Colonic mucosa (tissue), 4 donors: ENCODE measurements at regions not wholly inside any gene's neighbourhood (a gene's known extent, or its start where the extent isn't known, plus 50 kb on each side); places are given as distances from the start of the nearest gene placed in this dataset.

Experiments
- DNase-seq: peaks from one replicate; pipeline ENCODE4 v3.0.0-alpha.2; 2020
- H3K27ac ChIP-seq: fragments of 200-600 bp; one replicate; pipeline ENCODE4 v1.8.0; 2021
- H3K27me3 ChIP-seq: fragments of 200-600 bp; one replicate; pipeline ENCODE4 v1.8.0; 2021
- H3K36me3 ChIP-seq: fragments of 200-600 bp; one replicate; pipeline ENCODE4 v1.8.0; 2021
- H3K4me1 ChIP-seq: fragments of 200-600 bp; one replicate; pipeline ENCODE4 v1.8.0; 2021; ENCODE audit warnings: mild to moderate bottlenecking
- H3K4me3 ChIP-seq: fragments of 200-600 bp; one replicate; pipeline ENCODE4 v1.8.0; 2021
- H3K9ac ChIP-seq, 2 donors: one replicate each; pipeline ENCODE4 v1.7.0; 2013; ENCODE audit warnings: control low read depth in 2 of 2, low read depth in 2 of 2, low read length in 2 of 2
- H3K9me3 ChIP-seq: fragments of 200-600 bp; one replicate; pipeline ENCODE4 v1.8.0; 2021
- intact Hi-C: fragments of 100-400 bp; cut with DNase I; formaldehyde crosslinking; loops from one replicate; pipeline ENCODE4 v1.14.1; 2022
- TF ChIP-seq, protein P1 (sequence below): fragments of 200-600 bp; IDR thresholded peaks from one replicate; pipeline ENCODE4 v1.8.0; 2022; ENCODE audit warnings: antibody characterized with exemption, mild to moderate bottlenecking
- donor health status: healthy.
- donor health status: DM: no; HTN: no; CAD: no.
- donor health status: DM: no; HTN: no; CAD: no.

DNA sequence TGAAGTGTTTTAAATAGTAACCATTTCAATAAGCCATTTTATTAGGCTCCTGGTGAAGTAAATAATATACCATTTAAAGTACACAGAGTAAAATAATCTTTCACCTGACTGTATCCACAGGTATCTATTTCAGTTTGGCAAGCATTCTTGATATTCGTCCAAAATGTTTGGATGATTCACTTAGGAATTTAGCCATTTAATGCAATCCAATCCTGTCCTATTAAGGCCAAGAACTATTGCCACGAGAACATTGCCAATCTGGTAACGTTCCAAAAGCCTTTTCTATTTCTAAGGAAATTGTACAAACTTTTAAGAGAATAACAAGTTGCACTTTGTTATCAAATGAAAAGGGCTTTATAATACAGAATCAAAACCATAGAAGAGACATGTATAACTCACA lies 209.8 kb upstream of the THRB start:
- intact Hi-C loops: no loop called here
- H3K4me3 ChIP-seq: no peak overlapping the region
- H3K27me3 ChIP-seq: no peaks in the 10 kb centered on the region
- no peaks in the 10 kb centered on the region for H3K36me3 ChIP-seq
- TF ChIP-seq, protein P1, sequence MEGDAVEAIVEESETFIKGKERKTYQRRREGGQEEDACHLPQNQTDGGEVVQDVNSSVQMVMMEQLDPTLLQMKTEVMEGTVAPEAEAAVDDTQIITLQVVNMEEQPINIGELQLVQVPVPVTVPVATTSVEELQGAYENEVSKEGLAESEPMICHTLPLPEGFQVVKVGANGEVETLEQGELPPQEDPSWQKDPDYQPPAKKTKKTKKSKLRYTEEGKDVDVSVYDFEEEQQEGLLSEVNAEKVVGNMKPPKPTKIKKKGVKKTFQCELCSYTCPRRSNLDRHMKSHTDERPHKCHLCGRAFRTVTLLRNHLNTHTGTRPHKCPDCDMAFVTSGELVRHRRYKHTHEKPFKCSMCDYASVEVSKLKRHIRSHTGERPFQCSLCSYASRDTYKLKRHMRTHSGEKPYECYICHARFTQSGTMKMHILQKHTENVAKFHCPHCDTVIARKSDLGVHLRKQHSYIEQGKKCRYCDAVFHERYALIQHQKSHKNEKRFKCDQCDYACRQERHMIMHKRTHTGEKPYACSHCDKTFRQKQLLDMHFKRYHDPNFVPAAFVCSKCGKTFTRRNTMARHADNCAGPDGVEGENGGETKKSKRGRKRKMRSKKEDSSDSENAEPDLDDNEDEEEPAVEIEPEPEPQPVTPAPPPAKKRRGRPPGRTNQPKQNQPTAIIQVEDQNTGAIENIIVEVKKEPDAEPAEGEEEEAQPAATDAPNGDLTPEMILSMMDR: no peak
- no peaks in the 10 kb centered on the region for H3K9me3 ChIP-seq
- no peak overlapping the region for H3K9ac ChIP-seq
- no peak overlapping the region for H3K27ac ChIP-seq
- DNase-seq: no peak
- no peaks in the 10 kb centered on the region for H3K4me1 ChIP-seq

DNA sequence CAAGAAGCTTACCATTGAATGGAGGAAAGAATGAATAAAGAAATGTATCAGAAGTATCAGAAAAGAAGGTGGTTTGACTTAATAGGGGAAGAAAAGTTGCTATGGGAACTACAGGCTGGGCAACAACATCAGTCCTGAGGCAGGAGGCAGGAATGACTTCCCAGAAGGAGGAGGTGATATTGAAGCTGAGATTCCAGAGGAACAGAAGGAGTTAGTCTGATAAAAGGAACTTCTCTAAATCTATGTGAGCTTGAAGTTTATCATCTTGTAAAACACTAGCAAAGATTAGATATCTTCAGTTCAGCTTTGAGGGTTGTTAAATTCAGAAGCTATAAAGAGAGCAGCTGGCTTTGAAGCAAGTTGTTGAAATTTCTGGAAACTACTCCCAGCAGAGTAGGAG lies 213.3 kb upstream of the THRB start:
- TF ChIP-seq, protein P1: no peak
- Histone ChIP-seq H3K36me3 (no peaks in the 10 kb centered on the region), H3K9ac (no peak overlapping the region), H3K27me3 (no peaks in the 10 kb centered on the region), H3K4me3 (no peak overlapping the region), H3K4me1 (no peaks in the 10 kb centered on the region), H3K9me3 (no peaks in the 10 kb centered on the region), H3K27ac (no peak overlapping the region)
- DNase-seq: no peak
- intact Hi-C loops: no loop called here

DNA sequence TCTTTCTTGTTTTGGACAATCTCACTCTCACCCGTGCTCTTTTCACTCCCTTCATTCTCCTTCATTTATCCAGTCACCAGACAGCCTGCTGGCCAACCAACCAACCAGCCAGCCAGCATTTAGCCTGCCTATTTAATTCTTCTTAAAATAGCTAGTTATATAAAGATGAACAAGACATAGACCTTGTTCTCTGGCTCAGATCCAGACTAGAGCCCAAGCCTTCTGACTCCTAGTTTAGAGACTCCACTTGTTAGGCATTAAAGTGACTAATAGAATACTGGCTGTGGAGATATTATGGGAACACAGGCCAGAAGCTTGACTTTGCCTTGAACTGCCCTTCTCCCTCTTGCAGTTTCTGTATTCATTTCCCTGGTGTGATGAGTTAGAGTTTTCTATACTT lies 215.3 kb upstream of the THRB start:
- Histone ChIP-seq H3K4me1 (no peaks in the 10 kb centered on the region), H3K9me3 (no peaks in the 10 kb centered on the region), H3K4me3 (no peak overlapping the region), H3K27me3 (no peaks in the 10 kb centered on the region), H3K27ac (no peak overlapping the region), H3K9ac (no peak overlapping the region), H3K36me3 (no peaks in the 10 kb centered on the region)
- intact Hi-C loops: no loop called here
- DNase-seq: no peak
- TF ChIP-seq, protein P1: no peak

- intact Hi-C loops: no loop called here
- Histone ChIP-seq H3K27ac (no peak overlapping the region), H3K27me3 (no peaks in the 10 kb centered on the region), H3K9ac (no peak overlapping the region), H3K4me1 (no peaks in the 10 kb centered on the region), H3K9me3 (no peaks in the 10 kb centered on the region), H3K4me3 (no peak overlapping the region), H3K36me3 (no peaks in the 10 kb centered on the region)
- DNase-seq: no peak
- TF ChIP-seq, protein P1: no peak
Observed at GRCh38 chr3:24713516-24713915, 218.9 kb upstream of the THRB start.

GRCh38 chr3:24714436-24714835 lies 219.8 kb upstream of the THRB start:
- Histone ChIP-seq H3K4me1 (no peaks in the 10 kb centered on the region), H3K27ac (no peak overlapping the region), H3K36me3 (no peaks in the 10 kb centered on the region), H3K9ac (no peak overlapping the region), H3K27me3 (no peaks in the 10 kb centered on the region), H3K9me3 (no peaks in the 10 kb centered on the region), H3K4me3 (no peak overlapping the region)
- no peak for DNase-seq
- intact Hi-C loops: no loop called here
- TF ChIP-seq, protein P1: no peak
